GM10266 (cell line): ENCODE measurements at regions not wholly inside any gene's neighbourhood (a gene's known extent, or its start where the extent isn't known, plus 50 kb on each side); places are given as distances from the start of the nearest gene placed in this dataset.

Experiments
- DNase-seq: peaks from one replicate; pipeline ENCODE4 v3.0.0; 2012; ENCODE audit errors: extremely low spot score
- CTCF ChIP-seq: IDR thresholded peaks from 2 replicates; pipeline ENCODE4 v1.5.1; 2012; ENCODE audit warnings: mild to moderate bottlenecking, low read depth; ENCODE audit not compliant: control insufficient read depth, insufficient read depth; ENCODE audit errors: missing control alignments

GRCh38 chr22:47296405-47297260, 534.2 kb downstream of the TBC1D22A start:
- TF ChIP-seq CTCF, result no peak
- DNase-seq, result no peak

GRCh38 chr22:47295982-47296381, 533.5 kb downstream of the TBC1D22A start:
- no peak for TF ChIP-seq CTCF
- DNase-seq, result no peak

GRCh38 chr22:47295226-47295901, 532.9 kb downstream of the TBC1D22A start:
- no peak for TF ChIP-seq CTCF
- DNase-seq, result no peak

GRCh38 chr22:47294576-47294975, 532.1 kb downstream of the TBC1D22A start:
- no peak for TF ChIP-seq CTCF
- no peak for DNase-seq

GRCh38 chr22:47294222-47294532, 531.7 kb downstream of the TBC1D22A start:
- no peak for DNase-seq
- no peak for TF ChIP-seq CTCF

GRCh38 chr22:47293368-47294221, 531.1 kb downstream of the TBC1D22A start:
- TF ChIP-seq CTCF, result no peak
- no peak for DNase-seq
